Kidney (tissue), 13 donors: ENCODE measurements at regions not wholly inside any gene's neighbourhood (a gene's known extent, or its start where the extent isn't known, plus 50 kb on each side); places are given as distances from the start of the nearest gene placed in this dataset.

Source experiments
- DNase-seq, 5 donors: peaks; one replicate each; pipeline ENCODE4 v3.0.0-alpha.2; 2013 to 2020
- FAIRE-seq: peaks from 2 replicates; lab custom pipeline; 2012; peaks lifted over from hg19 to GRCh38; lab: Jason Lieb, UNC
- H3K27ac ChIP-seq, 2 donors: one replicate each; pipeline ENCODE4 v1.7.0; 2013; ENCODE audit warnings: low read depth in 2 of 2, low read length in 2 of 2, inconsistent platforms in 1 of 2
- H3K27me3 ChIP-seq: one replicate; pipeline ENCODE4 v1.7.1; 2013; ENCODE audit warnings: low read length, inconsistent platforms; ENCODE audit not compliant: control insufficient read depth, insufficient read depth
- H3K36me3 ChIP-seq, 3 donors: one replicate each; pipeline versions ENCODE4 v1.7.0 to v1.7.1; 2013; ENCODE audit warnings: low read length in 3 of 3, control low read depth in 1 of 3, inconsistent platforms in 1 of 3; ENCODE audit not compliant: insufficient read depth in 3 of 3, control insufficient read depth in 2 of 3
- H3K4me1 ChIP-seq, 3 donors: one replicate each; pipeline versions ENCODE4 v1.7.0 to v1.7.1; 2013; ENCODE audit warnings: low read length in 3 of 3, inconsistent platforms in 1 of 3, low read depth in 1 of 3; ENCODE audit not compliant: control insufficient read depth in 2 of 3, insufficient read depth in 2 of 3
- H3K4me3 ChIP-seq, 3 donors: one replicate each; pipeline versions ENCODE4 v1.7.0 to v1.8.1; 2013; ENCODE audit warnings: low read length in 3 of 3, control low read depth in 1 of 3, inconsistent platforms in 1 of 3
- H3K9ac ChIP-seq, 3 donors: one replicate each; pipeline versions ENCODE4 v1.7.0 to v1.7.1; 2013; ENCODE audit warnings: low read length in 3 of 3, control low read depth in 1 of 3, inconsistent platforms in 1 of 3
- H3K9me3 ChIP-seq, 3 donors: one replicate each; pipeline versions ENCODE4 v1.7.0 to v1.7.1; 2013; ENCODE audit warnings: low read length in 3 of 3, control low read depth in 1 of 3, inconsistent platforms in 1 of 3; ENCODE audit not compliant: control insufficient read depth in 2 of 3, insufficient read depth in 1 of 3
- intact Hi-C: fragments of 100-400 bp; cut with DNase I; formaldehyde crosslinking; loops from one replicate; pipeline ENCODE4 v1.11.1; 2022
- TF ChIP-seq, protein P1 (sequence below): IDR thresholded peaks from 3 replicates; pipeline ENCODE4 v1.5.1; 2012; ENCODE audit warnings: mild to moderate bottlenecking, moderate library complexity, borderline replicate concordance; ENCODE audit not compliant: insufficient read depth; ENCODE audit errors: extremely low read depth
- donor health status: control.
- donor health status: control.
- donor health status: control.
- donor health status: control.
- donor health status: control.
- donor health status: DM: yes; HTN: yes; CAD: no.
- donor health status: Normal renal cell carcinoma (clear cell type).

DNA sequence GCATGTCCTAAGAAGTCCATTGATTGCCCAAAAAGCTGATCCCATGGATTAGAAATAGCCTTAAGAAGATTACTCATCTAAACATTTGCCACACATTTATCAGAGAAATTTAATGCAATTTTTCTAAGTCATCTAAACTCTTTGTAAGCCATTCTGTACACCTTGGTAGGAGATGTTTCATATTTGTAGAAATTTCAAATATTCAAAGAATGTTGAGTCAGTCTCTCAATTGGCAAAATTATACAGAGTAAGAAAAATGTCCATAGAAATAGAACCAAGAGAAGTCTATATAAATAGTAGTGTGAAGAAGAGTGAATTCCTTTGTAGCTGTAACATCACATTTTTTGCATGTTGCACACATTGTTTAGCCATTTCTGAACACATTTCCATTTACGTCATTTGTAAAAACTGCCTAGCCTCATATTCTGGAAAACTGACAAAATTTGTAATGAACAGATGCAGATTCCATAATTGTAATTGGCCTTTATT lies 128.6 kb downstream of the MSTN start:
- Histone ChIP-seq H3K9me3 (peaks cover 0 to 2% (median 0%) of the 10 kb centered on the region in 3 donors), H3K4me3 (no peak overlapping the region), H3K27ac (no peak overlapping the region), H3K36me3 (no peaks in the 10 kb centered on the region), H3K9ac (no peak overlapping the region), H3K27me3 (no peaks in the 10 kb centered on the region), H3K4me1 (no peaks in the 10 kb centered on the region)
- FAIRE-seq (no peak), DNase-seq (no peak)
- TF ChIP-seq, protein P1, sequence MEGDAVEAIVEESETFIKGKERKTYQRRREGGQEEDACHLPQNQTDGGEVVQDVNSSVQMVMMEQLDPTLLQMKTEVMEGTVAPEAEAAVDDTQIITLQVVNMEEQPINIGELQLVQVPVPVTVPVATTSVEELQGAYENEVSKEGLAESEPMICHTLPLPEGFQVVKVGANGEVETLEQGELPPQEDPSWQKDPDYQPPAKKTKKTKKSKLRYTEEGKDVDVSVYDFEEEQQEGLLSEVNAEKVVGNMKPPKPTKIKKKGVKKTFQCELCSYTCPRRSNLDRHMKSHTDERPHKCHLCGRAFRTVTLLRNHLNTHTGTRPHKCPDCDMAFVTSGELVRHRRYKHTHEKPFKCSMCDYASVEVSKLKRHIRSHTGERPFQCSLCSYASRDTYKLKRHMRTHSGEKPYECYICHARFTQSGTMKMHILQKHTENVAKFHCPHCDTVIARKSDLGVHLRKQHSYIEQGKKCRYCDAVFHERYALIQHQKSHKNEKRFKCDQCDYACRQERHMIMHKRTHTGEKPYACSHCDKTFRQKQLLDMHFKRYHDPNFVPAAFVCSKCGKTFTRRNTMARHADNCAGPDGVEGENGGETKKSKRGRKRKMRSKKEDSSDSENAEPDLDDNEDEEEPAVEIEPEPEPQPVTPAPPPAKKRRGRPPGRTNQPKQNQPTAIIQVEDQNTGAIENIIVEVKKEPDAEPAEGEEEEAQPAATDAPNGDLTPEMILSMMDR: no peak
- intact Hi-C loops: no loop called here

DNA sequence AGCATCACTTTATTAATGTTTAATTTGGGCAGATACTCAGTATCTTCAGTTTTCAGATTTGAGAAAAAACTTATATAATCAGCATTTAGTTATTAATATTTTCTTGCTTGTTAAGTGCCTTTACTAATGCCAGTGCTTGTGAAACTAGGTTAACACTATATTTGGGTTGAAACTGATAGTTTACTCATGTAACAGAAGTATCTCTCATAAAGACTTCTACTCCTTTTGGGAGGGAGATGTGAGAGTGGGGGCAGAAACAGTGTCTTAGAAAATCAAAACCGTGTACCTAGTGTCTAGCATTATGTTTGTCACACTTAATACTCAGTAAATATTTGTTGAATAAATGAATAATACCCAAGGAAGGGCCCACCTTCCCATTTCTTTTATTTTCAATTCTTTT lies 129.5 kb downstream of the MSTN start:
- intact Hi-C loops: no loop called here
- H3K9me3 ChIP-seq: no peaks in the 10 kb centered on the region
- no peak for DNase-seq
- no peaks in the 10 kb centered on the region for H3K27me3 ChIP-seq
- TF ChIP-seq, protein P1: no peak
- no peak overlapping the region for H3K9ac ChIP-seq
- no peaks in the 10 kb centered on the region for H3K4me1 ChIP-seq
- H3K4me3 ChIP-seq: no peak overlapping the region
- FAIRE-seq: no peak
- H3K36me3 ChIP-seq: no peaks in the 10 kb centered on the region
- no peak overlapping the region for H3K27ac ChIP-seq

DNA sequence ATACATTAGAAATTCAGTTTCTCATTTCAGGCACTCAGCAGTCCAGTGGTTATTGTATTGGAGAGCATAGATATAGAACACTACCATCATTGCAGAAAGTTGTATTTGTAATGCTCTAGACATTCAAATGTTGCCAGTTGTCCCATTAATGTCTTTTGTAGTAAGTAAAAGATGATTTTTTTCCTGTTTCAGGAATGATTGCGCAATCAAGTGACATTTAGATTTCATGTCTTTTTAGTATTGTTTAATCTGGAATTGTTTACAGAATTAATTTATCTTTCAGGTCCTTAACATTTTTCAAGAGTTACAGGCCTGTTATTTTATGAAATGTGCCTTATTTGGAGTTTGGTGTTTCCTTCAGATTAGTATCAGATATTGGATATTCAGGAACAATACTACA lies 134.7 kb downstream of the MSTN start:
- Histone ChIP-seq H3K4me1 (no peaks in the 10 kb centered on the region), H3K27me3 (no peaks in the 10 kb centered on the region), H3K27ac (no peak overlapping the region), H3K4me3 (no peak overlapping the region), H3K9me3 (no peaks in the 10 kb centered on the region), H3K9ac (no peak overlapping the region), H3K36me3 (no peaks in the 10 kb centered on the region)
- intact Hi-C loops: no loop called here
- FAIRE-seq: no peak
- DNase-seq: no peak
- TF ChIP-seq, protein P1: no peak
